NCI-H2029 (cell line): ENCODE measurements at regions not wholly inside any gene's neighbourhood (a gene's known extent, or its start where the extent isn't known, plus 50 kb on each side); places are given as distances from the start of the nearest gene placed in this dataset.
"Not testable (repeated sequence)": the region's sequence is repeated elsewhere in the genome, so short reads cannot be mapped to it uniquely, and the experiment has no call there.

Source experiments
- DNase-seq: peaks from one replicate; lab custom pipeline; 2025; lab: John Stamatoyannopoulos, UW

DNA sequence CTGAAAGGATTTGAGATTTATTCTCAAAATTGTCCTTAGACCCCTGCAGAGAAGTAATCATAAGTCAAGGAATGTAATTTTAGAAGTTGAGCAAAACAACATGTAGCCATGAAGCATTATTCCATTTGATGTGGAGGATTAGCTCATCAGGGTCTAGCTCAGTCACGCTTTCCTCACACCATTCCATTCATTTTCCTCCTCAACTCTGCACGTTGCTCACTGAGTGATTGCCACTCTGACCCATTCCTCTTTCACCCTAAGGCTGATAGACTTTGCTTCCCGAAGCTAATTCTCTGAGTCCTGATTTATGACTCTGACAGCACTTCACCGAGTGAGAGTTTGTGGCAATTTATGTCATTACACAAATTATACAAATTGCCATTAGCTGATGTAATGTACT is 820.6 kb upstream of the PIK3C3 start:
- no peak for DNase-seq

DNA sequence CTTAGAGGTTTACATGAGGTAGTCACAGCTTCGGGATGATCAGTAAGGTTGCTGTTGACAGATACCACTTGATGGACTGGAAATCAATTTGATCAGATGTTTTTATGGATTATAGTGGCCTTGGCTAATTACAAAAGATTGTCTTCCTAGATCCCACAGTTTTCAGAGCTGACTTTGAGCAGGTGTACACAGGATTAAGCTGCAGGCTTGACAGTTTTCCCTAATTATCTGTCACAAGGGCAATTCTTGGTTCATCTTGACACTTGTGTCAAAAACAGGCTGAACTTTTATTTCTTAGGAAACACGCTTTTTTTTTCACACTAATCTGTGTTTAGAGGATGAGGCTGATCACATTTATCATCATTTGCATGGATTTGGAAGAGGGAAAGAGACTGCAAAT is 824.0 kb upstream of the PIK3C3 start:
- no peak for DNase-seq

DNA sequence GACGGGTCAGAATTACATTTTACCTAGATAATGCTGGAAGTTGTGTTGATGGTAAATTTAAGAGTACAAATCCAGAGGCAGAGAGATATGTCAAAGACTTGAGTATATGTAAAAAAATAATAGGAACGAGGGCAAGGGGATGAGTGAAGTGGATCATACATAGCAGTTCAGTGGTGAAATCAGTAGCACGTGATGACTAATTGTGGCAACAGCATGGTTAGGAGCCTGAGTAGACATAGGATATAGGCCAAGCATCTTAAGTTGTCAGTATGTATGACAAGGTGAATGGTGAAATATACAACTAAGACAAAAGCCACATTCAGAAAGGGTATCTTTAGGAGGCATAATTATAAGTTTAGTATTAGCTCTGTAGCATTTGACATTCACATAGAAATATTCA is 826.5 kb upstream of the PIK3C3 start:
- no peak for DNase-seq

DNA sequence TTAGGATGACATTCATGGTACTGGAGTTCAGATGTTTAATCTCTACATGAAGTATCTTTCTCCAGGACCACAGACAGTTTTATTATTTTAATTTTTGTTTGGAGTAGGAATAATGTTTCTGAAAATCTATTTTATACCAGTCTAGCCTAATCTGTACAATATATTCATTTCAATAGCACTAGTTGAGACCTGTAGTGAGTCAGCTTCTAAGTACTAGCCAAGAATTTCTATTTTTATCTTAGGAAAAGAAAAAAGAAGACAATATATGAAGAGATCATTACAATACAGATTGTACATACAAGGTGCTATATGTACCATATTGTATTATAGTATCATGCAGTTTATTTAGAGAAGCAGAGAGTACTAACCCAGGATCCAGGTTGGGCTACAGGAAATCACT is 826.9 kb upstream of the PIK3C3 start:
- no peak for DNase-seq

DNA sequence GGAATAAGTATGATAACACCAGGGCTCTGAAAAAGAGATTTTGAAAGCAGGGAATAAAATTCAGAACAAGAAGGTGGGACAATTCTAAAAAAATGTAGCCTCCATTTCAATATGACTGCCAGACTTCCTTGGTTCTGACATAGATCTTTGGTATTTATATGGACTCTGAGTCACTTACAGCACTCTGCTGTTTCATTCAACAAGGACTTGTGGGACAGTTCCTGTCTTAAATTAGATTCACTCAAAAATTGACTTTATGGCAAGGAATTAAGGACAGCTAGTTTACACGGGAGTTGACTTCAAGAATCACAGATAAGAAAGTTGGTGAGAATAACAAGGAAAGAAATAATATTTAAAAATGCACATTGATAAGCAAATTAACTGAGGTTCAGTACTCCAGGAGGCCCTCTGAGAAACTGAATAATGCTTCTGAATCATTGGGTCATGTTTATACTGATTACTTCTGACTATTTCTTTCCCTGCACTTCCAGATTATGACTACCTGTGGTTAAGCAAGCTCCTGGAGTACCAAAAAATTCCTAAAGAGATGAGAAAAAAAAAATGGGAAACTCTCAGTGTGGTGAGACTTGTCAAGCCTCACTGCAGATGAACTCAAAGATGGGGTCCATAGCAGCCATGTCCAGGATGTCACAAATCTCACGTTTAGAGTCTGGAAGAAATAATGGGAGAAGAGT is 828.3 kb upstream of the PIK3C3 start:
- DNase-seq: no peak

DNA sequence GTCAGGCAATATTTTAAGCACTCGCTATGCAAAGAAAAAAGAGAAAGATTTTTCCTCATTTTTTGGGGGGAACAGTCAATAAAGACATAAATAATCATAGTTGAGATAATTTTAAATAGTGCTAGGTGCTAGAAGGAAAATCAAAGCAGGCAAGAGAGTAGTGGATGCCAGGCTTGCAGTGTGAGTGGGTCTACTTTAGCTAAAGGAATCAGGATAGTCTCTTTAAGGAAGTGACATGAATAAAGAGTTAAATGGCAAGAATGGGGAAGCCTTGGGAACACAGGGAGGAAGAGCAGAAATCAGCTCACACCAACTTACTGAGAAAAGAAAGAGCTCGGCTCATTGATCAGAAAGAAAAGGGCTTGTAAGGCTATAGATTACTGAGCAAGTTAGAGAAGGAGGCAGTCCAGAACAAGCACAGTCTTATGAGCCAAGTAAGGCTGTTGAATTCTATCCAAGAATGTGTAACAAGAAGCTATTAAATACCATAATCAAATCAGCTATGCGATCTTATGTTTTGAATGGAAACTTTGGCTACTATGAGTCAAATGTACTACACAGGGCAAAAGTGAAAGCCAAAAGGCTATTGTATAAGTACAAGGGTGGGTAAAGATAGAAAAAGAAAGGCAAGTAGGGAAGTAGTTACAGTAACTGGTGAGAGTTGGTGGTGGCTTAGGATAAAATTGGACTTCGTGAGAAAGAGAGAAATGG is 833.8 kb upstream of the PIK3C3 start:
- DNase-seq: no peak

DNA sequence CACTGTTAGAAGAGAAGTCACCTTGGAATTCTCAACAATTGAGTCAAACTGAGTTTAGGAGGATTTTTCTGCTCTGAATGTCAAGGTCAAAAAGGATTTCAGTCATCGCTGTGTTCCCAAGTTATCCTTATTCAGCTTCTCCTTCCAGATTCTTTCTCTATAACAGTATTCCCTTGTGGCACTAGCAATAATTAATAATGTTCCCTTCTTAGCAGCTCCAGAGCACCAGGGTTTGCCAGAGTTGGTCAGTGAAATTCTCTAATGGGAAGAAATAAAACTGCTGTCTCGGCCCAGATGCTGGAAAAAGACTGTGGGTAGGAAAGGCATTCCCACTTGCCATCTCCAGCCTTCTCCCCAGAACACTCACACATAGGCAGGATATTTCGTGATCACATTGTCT is 836.0 kb upstream of the PIK3C3 start:
- DNase-seq: no peak

DNA sequence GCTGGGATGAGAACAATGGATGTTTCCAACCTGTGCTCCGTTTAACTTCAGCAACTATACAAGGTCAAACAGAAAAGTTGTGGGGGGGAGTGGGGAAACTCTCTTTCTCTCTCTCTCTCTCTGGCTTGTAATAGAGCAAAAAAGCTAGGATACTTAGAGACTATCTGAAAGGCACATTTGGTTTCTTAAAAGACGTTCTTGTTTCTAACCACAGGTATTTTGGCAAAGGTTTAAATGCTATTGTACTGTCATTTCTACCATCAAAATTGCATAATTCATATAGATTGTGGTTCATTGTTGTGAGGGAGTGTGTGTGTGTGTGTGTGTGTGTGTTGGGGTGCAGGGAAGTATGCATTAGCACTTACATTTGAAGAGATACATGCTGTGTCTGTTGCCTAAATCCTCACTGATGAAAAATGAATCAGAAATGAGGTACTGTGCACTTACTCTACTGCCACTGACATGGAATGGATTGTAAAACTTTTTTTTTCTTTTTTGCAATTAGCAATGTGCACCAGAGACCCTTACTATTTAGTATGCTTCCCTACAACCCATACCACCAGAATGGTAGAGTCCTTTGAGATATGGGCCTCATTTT is 841.0 kb upstream of the PIK3C3 start:
- DNase-seq: no peak

DNA sequence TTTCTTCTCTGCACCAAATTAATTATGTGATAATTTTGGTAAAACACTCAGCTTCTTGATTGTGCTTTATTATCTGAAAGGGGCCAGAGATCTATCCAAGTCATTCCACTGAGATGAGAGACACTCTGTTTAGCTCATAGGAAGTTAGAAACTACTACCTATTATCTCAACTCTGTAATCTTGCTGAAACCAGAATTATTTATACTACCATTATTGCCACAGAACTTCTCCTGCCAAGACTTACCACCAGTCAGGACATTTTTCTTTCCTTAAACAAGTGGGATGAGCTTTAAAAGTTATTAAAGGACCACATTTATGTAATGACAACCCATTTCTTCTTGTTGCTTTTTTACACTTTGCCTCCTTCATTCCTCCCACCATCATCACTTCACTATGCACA is 855.6 kb upstream of the PIK3C3 start:
- no peak for DNase-seq

DNA sequence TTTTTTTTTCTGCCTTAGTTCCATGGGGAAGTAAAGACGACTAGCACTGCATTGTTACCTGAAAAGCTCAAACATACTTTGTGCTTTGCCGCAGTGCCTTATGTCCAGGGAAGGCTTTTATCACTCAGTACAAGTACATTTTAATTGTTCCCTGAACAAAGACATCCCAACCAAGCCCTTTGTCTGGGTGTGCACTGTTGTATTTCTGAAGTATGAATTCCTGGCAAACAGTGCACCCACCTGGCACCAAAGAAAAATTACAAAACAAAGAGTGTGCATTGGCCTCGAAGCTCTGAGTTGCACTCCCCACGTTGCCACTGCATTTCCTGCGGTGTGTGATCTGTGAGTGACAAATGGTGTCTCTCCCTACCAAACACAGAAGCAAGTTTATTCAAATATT is 858.5 kb upstream of the PIK3C3 start:
- DNase-seq: peak; percentile 8

DNA sequence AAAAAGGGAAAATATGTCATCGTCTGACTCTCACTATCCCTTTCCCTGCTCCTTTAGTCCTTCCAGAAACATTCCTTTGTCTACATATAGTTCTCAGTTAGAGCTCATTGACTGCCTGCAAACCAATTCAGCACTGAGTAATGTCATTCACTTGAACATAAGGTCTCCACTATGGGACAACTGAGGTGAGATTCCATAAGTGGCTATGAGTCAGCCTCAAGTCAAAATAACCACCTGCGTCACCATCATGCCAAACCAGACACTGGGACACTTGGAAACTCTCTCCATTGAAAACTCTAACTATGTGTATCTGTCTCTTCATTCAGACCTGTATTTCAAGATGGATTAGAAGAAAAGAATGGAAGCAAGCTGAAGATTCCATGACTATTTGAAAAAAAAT is 878.0 kb upstream of the PIK3C3 start:
- DNase-seq: no peak

DNA sequence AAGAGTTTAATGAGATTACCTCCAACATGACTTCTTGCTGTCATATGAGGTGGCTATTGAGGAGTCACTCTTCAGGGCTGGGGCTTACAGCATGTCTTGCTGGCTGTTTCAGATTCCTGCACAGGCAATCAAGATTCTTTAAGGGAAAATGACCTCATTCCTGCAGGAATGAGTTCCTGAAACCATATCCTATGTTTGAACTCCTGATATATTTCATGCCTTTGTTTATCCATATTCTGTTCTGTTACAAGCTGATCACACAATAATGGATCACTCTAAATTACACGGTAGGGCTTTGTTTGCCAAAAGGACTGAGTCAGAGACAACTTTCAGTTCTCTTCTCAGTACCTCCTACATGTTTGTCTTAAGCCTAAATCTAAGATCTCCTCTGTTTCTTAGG is 879.8 kb upstream of the PIK3C3 start:
- DNase-seq: no peak

DNA sequence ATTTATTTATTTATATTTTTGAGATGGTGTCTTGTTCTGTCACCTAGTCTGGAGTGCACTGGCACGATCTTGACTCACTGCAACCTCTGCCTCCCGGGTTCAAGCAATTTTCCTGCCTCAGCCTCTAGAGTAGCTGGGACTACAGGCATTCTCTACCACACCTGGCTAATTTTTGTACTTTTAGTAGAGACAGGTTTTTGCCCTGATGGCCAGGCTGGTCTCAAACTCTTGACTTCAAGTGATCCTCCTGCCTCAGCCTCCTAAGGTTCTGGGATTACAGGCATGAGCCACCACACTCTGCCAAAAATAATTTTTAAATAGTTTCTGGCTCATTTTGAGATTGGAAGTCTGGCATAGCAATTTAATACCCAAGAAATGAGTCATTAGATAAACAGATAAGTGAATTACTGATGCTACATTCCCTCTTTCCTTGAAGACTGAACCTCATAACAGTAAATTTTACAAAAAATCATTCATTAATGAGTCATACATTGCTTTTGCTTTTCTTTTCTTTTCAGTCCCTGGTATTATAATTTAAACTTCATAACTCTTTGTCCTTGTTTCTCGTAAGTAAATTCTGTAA is 881.6 kb upstream of the PIK3C3 start:
- no peak for DNase-seq

DNA sequence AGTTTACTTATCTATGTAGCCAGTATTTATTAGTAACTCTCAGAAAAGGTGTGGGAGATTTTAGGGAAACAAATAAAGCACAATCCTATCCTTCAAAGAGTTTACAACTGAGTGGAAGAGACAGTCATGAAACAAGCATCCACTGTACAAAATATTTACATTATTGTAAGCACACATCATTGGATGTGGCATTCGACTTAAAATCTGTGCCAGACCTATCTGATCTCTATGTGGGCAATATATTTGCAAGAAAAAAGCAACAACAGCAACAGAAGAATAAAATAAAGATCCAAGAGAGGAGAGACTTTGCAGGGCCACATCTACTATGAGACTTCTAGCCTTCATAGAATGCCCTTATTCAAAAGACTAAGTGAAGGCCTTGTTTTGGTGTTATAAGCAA is 882.1 kb upstream of the PIK3C3 start:
- no peak for DNase-seq

DNA sequence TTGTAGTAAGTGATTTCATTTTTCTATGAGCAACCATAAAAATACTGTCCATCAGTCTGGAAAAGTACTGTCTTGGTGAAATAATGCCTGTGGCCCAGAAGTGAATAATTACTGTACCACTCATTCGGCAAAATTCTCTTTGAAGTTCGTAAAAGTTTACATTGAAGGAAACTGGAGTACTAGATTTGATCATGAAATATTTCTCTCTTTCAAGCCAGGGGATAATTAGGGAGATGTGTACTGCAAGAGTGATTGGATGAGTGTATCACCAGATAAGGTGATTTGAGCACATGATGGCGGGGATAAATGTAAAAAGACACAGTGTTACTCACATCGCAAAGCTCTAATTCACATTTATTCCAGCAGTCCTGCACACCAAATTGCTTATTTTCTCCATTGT is 883.2 kb upstream of the PIK3C3 start:
- DNase-seq: no peak

DNA sequence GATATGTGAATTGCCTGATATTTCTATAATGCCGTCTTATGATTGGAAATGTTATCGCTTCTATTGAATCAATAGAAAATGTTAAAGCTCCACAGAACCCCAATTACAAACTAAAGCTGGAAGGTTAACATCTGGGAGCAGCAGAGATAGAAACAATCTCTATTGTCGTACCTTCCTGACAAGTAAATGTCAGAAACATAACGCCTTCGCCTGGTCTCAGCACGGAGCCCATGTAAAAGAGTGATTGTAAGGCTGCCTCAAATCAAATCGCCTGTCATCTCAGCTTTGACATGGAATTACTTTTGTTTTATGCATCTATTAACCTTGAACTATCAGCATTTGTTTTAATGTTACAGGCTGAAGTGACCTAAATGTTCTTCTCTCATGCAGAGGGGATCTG is 885.9 kb upstream of the PIK3C3 start:
- DNase-seq: no peak

DNA sequence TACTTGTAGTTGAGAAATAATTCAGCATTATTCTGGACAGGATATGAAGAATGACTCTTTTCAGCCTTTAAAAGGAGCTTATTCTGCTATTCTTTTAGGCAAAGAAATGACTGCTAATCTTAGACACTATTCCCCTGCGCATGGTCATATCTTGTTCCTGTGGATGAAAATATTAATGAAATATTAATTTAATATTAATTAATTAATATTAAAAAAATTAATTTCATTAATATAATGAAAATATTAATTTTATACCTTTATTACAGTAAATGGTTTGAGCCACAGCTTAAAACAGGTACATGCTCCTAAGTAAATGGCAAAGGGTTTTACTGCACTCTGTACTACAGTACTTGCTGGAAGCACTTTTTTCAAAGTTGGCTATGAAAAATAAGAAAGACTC is 890.1 kb upstream of the PIK3C3 start:
- DNase-seq: no peak

DNA sequence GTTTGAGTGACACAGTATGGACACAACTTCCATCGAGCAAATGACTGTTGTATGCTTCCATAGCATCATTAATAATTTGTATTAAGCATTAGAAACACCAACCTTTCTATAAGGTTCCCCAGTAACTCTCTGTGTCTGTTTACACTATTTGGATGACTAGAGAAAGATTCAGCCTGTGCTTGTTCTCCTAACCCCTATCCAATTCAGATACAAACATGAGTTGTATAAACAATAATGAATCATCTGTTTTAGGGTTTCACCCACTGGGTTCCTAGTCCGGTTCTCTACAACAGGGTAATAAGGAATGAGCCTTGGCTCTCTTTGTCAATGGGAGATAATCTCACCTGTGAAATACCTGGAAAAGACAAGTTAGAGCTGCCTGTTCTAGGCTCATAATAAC is 894.1 kb upstream of the PIK3C3 start:
- DNase-seq: no peak

DNA sequence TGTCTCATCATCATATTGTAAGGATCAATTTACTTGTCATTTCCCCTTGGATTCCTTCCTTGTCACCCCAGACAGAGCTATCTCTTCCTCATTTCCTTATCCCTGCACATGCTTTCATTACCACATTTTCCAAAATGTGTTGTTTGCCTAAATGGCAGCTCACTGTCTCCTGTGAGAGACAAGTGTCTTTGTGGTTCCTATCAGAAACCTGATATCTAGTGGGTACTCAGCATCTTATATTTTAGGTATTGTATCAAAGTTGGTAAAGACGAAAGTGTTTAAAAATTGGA is 896.0 kb upstream of the PIK3C3 start:
- no peak for DNase-seq

DNA sequence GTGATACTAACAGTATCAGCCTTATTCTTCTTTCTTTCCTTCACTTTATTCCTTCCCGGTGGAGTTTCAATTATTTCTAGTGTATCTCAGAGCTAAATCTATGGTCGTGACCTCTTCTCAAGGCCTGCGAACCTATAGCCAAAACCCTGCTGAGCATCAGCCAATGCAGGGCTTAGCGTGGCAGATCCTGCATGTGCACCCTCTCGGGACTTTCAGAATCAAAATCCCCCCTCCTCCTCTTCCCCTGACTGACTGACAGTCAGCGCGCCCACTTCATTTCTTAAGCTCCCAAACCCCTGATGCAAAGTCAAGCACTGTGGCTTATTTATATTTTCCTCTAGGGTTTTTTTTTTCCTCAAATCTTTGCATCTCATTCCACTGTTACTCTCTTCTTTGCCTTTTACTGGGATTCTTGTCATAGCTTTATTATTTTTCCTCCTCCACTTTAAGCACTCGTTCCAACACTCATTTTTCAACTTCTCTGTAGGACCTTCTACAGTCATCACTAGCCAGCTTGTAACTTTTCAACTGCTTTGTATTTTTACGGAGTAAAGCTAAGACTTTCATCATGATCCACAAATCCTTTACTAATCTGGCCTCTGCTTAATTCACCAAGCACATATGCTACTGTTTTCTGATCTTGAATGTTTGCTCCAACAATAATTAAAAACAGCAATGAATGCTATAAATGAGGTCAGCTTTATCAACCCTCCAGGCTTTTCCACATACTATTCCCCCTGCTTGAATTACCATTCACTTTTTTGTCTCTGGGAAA is 896.5 kb upstream of the PIK3C3 start:
- no peak for DNase-seq

DNA sequence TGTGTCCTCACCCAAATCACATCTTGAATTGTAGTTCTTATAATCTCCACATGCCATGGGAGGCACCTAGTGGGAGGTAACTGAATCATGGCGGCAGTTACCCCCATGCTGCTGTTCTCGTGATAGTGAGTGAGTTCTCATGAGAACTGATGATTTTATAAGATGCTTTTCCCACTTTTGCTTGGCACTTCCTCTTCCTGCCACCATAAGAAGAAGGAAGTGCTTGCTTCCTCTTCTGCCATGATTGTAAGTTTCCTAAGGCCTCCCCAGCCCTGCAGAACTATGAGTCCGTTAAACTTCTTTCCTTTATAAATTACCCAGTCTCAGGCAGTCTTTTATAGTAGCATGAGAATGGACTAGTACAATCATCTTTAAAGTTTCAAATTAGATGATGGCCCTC is 902.4 kb upstream of the PIK3C3 start:
- no peak for DNase-seq

DNA sequence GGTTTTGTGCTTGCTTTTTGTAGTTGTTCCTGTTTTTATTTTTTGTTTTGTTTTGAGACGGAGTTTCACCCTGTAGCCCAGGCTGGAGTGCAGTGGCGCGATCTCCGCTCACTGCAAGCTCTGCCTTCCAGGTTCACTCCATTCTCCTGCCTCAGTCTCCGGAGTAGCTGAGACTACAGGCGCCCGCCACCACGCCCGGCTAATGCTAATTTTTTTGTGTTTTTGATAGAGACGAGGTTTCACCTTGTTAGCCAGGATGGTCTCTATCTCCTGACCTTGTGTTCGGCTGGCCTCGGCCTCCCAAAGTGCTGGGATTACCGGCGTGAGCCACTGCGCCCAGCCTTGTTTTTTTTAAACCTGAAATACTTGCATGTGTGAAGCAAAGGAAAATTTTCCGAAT is 908.8 kb upstream of the PIK3C3 start:
- not testable (repeated sequence) for DNase-seq

DNA sequence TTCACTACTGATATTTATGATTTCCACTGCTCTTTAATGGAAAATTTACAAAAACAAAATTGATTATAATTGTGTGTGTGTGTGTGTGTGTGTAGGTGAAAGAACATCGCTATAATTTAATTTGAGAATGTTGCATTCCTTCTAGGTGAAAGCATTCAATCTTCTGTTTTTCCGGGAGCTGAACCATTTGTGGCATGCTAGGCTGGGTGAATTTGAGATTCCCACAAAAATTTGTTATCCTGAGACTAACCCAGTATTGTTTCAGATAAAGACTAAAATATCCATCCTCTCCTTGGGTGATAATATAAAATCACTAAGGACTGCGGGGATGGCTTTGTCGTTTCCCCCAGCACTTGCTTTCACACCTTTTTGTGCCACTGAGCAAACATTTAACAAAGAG is 911.2 kb upstream of the PIK3C3 start:
- no peak for DNase-seq
